AG04450 (cell line): ENCODE measurements at regions not wholly inside any gene's neighbourhood (a gene's known extent, or its start where the extent isn't known, plus 50 kb on each side); places are given as distances from the start of the nearest gene placed in this dataset. TPM values are rescaled to one million over a fixed set of nuclear protein-coding genes. Genes with fewer than 3 reads are reported as not detected.

Experiments used
- CTCF ChIA-PET: fragments of 300-600, 350-600 bp; formaldehyde crosslinking; extraction: SDS; loops from one replicate; lab custom pipeline; 2022; ENCODE audit warnings: antibody characterized with exemption, inconsistent platforms; lab: Charles Lee
- POLR2A ChIA-PET: fragments of 350-600 bp; formaldehyde crosslinking; extraction: SDS; loops from one replicate; lab custom pipeline; 2021; ENCODE audit warnings: antibody characterized with exemption, inconsistent platforms; lab: Yijun Ruan, JAX
- DNase-seq: peaks from one replicate; pipeline ENCODE4 v3.0.0-alpha.2; 2011; ENCODE audit warnings: low read depth, low spot score
- H3K27ac ChIP-seq: one replicate; pipeline ENCODE4 v1.5.1; 2012; ENCODE audit warnings: low read depth, low read length, control low read depth
- H3K27me3 ChIP-seq: one replicate; pipeline ENCODE4 v1.6.0; 2012; ENCODE audit warnings: low read length; ENCODE audit not compliant: control insufficient read depth, insufficient read depth
- H3K4me3 ChIP-seq: 2 replicates; pipeline ENCODE4 v1.5.1; 2011; ENCODE audit warnings: mild to moderate bottlenecking, low read depth, low read length, control low read depth
- H3K9me3 ChIP-seq: 2 replicates; pipeline ENCODE4 v1.5.1; 2012; ENCODE audit warnings: low read length; ENCODE audit not compliant: control insufficient read depth, insufficient read depth
- small RNA-seq: library from RNA; depleted of rRNA; stranded (forward); fragments of <200 nt; gene quantifications from one replicate; pipeline ENCODE3, GENCODE V24; 2012; ENCODE audit warnings: low read depth; ENCODE audit not compliant: insufficient read length
- TF ChIP-seq, protein P1 (sequence below): IDR thresholded peaks from 2 replicates; pipeline ENCODE4 v1.5.1; 2011; ENCODE audit warnings: low read depth, low read length, control low read depth, inconsistent platforms

DNA sequence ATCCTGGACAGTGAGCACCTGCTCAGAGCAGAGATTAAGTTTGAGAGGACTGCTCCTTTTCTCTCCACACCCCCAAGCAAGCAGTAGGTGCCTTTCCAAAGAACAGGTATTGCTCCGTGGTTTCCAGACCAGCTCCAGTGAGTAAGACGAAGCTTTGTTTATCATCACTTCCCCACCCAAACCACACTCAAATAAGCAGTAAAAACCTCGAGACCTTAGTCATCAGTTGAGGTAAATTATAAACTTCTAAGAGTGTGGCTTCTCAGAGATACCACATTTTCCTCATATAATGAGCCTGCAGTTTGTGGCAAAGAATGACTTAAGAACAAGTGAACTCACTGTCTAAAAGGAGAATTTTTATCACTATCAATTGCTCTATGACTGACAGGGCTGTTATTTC is 50.0 kb upstream of the GRB10 start:
- ChIA-PET CTCF (no interaction called here), POLR2A (no interaction called here)
- TF ChIP-seq, protein P1, sequence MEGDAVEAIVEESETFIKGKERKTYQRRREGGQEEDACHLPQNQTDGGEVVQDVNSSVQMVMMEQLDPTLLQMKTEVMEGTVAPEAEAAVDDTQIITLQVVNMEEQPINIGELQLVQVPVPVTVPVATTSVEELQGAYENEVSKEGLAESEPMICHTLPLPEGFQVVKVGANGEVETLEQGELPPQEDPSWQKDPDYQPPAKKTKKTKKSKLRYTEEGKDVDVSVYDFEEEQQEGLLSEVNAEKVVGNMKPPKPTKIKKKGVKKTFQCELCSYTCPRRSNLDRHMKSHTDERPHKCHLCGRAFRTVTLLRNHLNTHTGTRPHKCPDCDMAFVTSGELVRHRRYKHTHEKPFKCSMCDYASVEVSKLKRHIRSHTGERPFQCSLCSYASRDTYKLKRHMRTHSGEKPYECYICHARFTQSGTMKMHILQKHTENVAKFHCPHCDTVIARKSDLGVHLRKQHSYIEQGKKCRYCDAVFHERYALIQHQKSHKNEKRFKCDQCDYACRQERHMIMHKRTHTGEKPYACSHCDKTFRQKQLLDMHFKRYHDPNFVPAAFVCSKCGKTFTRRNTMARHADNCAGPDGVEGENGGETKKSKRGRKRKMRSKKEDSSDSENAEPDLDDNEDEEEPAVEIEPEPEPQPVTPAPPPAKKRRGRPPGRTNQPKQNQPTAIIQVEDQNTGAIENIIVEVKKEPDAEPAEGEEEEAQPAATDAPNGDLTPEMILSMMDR = no peak
- H3K27ac ChIP-seq = no peak overlapping the region
- DNase-seq = peak; percentile 48
- peaks cover 20% of the 10 kb centered on the region for H3K27me3 ChIP-seq
- no peaks in the 10 kb centered on the region for H3K9me3 ChIP-seq
- no peak overlapping the region for H3K4me3 ChIP-seq

Small RNAs in the stretch of these regions (small RNA-seq; reads per million reads assigned to genes)
- gene AC009296.1 (not detected), gene RF00394 (not detected)
